IMR-90 (cell line): ENCODE measurements at regions not wholly inside any gene's neighbourhood (a gene's known extent, or its start where the extent isn't known, plus 50 kb on each side); places are given as distances from the start of the nearest gene placed in this dataset.

ENCODE experiments used
- ATAC-seq: fragments of 200-7000 bp; cut with Tn5 transposase; 2 replicates; pipeline ENCODE4 v1.9.1; 2020; ENCODE audit warnings: low read depth, mild to moderate bottlenecking, moderate library complexity
- BruUV-seq: library from RNA; stranded (reverse); fragments of 400-500 nt; replicated peaks from 2 replicates; lab custom pipeline; 2021; lab: Mats Ljungman, UMichigan
- CTCF ChIA-PET: fragments of 300-600 bp; formaldehyde crosslinking; extraction: SDS; loops from one replicate; lab custom pipeline; 2021; ENCODE audit warnings: antibody characterized with exemption; lab: Yijun Ruan, JAX
- POLR2A ChIA-PET: fragments of 300-600 bp; sonication (Branson Sonifier 250); formaldehyde crosslinking; loops from one replicate; lab custom pipeline; 2022; ENCODE audit warnings: antibody characterized with exemption; ENCODE audit not compliant: unreplicated experiment; lab: Charles Lee
- DNase-seq: peaks from one replicate; pipeline ENCODE4 v3.0.0; 2013
- H2AFZ ChIP-seq: replicated peaks from 2 replicates; pipeline ENCODE3; 2013; ENCODE audit warnings: low read length, mild to moderate bottlenecking; ENCODE audit not compliant: poor library complexity
- H2AK5ac ChIP-seq: 2 replicates; pipeline ENCODE4 v1.6.1; 2013; ENCODE audit warnings: low read depth, low read length, inconsistent platforms
- H2AK9ac ChIP-seq: replicated peaks from 2 replicates; pipeline ENCODE3; 2013; ENCODE audit warnings: mild to moderate bottlenecking, low read depth, low read length, moderate library complexity; ENCODE audit not compliant: poor library complexity
- H2BK120ac ChIP-seq: 2 replicates; pipeline ENCODE4 v1.6.1; 2013; ENCODE audit warnings: low read depth, low read length, inconsistent platforms
- H2BK15ac ChIP-seq: 3 replicates; pipeline ENCODE4 v1.6.1; 2013; ENCODE audit warnings: low read depth, low read length, inconsistent platforms
- H2BK20ac ChIP-seq: 2 replicates; pipeline ENCODE4 v1.6.1; 2013; ENCODE audit warnings: low read depth, mild to moderate bottlenecking, inconsistent platforms, low read length, moderate library complexity
- H2BK5ac ChIP-seq: 2 replicates; pipeline ENCODE4 v1.6.1; 2013; ENCODE audit warnings: mild to moderate bottlenecking, low read depth, low read length, inconsistent platforms; ENCODE audit not compliant: poor library complexity, severe bottlenecking
- H3K14ac ChIP-seq: replicated peaks from 2 replicates; pipeline ENCODE4 v1.6.1; 2013; ENCODE audit warnings: low read depth, low read length, inconsistent platforms
- H3K18ac ChIP-seq: 2 replicates; pipeline ENCODE4 v1.6.1; 2013; ENCODE audit warnings: low read depth, low read length, control low read depth
- H3K23ac ChIP-seq: 2 replicates; pipeline ENCODE4 v1.6.1; 2013; ENCODE audit warnings: low read depth, low read length, inconsistent platforms
- H3K27ac ChIP-seq: 2 replicates; pipeline ENCODE4 v1.5.1; 2013; ENCODE audit warnings: mild to moderate bottlenecking, control low read depth, low read length; ENCODE audit not compliant: insufficient read depth
- H3K27me3 ChIP-seq: 2 replicates; pipeline ENCODE4 v1.6.1; 2013; ENCODE audit warnings: low read length; ENCODE audit not compliant: control insufficient read depth, insufficient read depth
- H3K36me3 ChIP-seq: 2 replicates; pipeline ENCODE4 v1.6.1; 2013; ENCODE audit warnings: low read length, mixed read lengths; ENCODE audit not compliant: control insufficient read depth, insufficient read depth
- H3K4ac ChIP-seq: 2 replicates; pipeline ENCODE4 v1.6.1; 2013; ENCODE audit warnings: low read depth, low read length, inconsistent platforms
- H3K4me1 ChIP-seq: 2 replicates; pipeline ENCODE4 v1.6.1; 2013; ENCODE audit warnings: low read length, mixed read lengths; ENCODE audit not compliant: control insufficient read depth, insufficient read depth
- H3K4me2 ChIP-seq: 2 replicates; pipeline ENCODE4 v1.6.1; 2013; ENCODE audit warnings: low read depth, mild to moderate bottlenecking, control low read depth, low read length, moderate library complexity
- H3K4me3 ChIP-seq: 2 replicates; pipeline ENCODE4 v1.5.1; 2013; ENCODE audit warnings: low read depth, mild to moderate bottlenecking, control low read depth, low read length, moderate library complexity; ENCODE audit not compliant: insufficient read depth
- H3K56ac ChIP-seq: 2 replicates; pipeline ENCODE4 v1.6.1; 2013; ENCODE audit warnings: low read length, inconsistent platforms; ENCODE audit not compliant: insufficient read depth; ENCODE audit errors: extremely low read depth
- H3K79me1 ChIP-seq, 2 experiments: 2 replicates each; pipeline ENCODE4 v1.6.1; 2013; ENCODE audit warnings: low read length in 2 of 2, inconsistent platforms in 1 of 2, low read depth in 1 of 2
- H3K9ac ChIP-seq: 2 replicates; pipeline ENCODE4 v1.6.1; 2013; ENCODE audit warnings: low read depth, low read length, control low read depth
- H3K9me1 ChIP-seq: 2 replicates; pipeline ENCODE4 v1.6.1; 2013; ENCODE audit warnings: low read length, inconsistent platforms; ENCODE audit not compliant: insufficient read depth
- H3K9me3 ChIP-seq: 2 replicates; pipeline ENCODE4 v1.6.1; 2013; ENCODE audit warnings: low read length; ENCODE audit not compliant: control insufficient read depth, insufficient read depth
- H4K20me1 ChIP-seq: 2 replicates; pipeline ENCODE4 v1.6.1; 2013; ENCODE audit warnings: low read length, inconsistent platforms; ENCODE audit not compliant: insufficient read depth
- H4K5ac ChIP-seq: 2 replicates; pipeline ENCODE4 v1.6.1; 2013; ENCODE audit warnings: mild to moderate bottlenecking, low read depth, low read length, control low read depth
- H4K8ac ChIP-seq, 2 experiments: 2 replicates each; pipeline ENCODE4 v1.6.1; 2013; ENCODE audit warnings: low read depth in 2 of 2, low read length in 2 of 2, control low read depth in 1 of 2, inconsistent platforms in 1 of 2
- H4K91ac ChIP-seq: 2 replicates; pipeline ENCODE4 v1.6.1; 2013; ENCODE audit warnings: low read depth, low read length, inconsistent platforms; ENCODE audit not compliant: insufficient read depth
- BHLHE40 ChIP-seq: fragments of 150-350 bp; IDR thresholded peaks from 2 replicates; pipeline ENCODE4 v1.6.1; 2016; ENCODE audit warnings: mild to moderate bottlenecking, low read depth, low read length
- CTCF ChIP-seq: conservative IDR thresholded peaks from 2 replicates; pipeline ENCODE4 v1.5.1; 2012; ENCODE audit warnings: mild to moderate bottlenecking, low read depth, low read length, improper control_type of control experiment
- FOS ChIP-seq: fragments of 150-350 bp; IDR thresholded peaks from 2 replicates; pipeline ENCODE4 v1.6.1; 2016; ENCODE audit warnings: low read depth, low read length
- MAFK ChIP-seq: IDR thresholded peaks from 2 replicates; pipeline ENCODE4 v1.6.1; 2012; ENCODE audit warnings: low read depth, low read length, improper control_type of control experiment
- MAZ ChIP-seq: IDR thresholded peaks from 2 replicates; pipeline ENCODE4 v1.6.1; 2012; ENCODE audit warnings: low read depth, mild to moderate bottlenecking, low read length, improper control_type of control experiment, moderate library complexity, borderline replicate concordance
- MXI1 ChIP-seq: IDR thresholded peaks from 2 replicates; pipeline ENCODE4 v1.6.1; 2012; ENCODE audit warnings: low read depth, mild to moderate bottlenecking, low read length, moderate library complexity, borderline replicate concordance
- POLR2A ChIP-seq: IDR thresholded peaks from 2 replicates; pipeline ENCODE4 v1.6.1; 2012; ENCODE audit warnings: mild to moderate bottlenecking, low read depth, low read length
- RAD21 ChIP-seq: IDR thresholded peaks from 2 replicates; pipeline ENCODE4 v1.6.1; 2012; ENCODE audit warnings: low read length, improper control_type of control experiment
- RCOR1 ChIP-seq: IDR thresholded peaks from 2 replicates; pipeline ENCODE4 v1.6.1; 2012; ENCODE audit warnings: mild to moderate bottlenecking, low read length, improper control_type of control experiment; ENCODE audit not compliant: insufficient replicate concordance
- SMC3 ChIP-seq: fragments of 150-350 bp; IDR thresholded peaks from 2 replicates; pipeline ENCODE4 v1.6.1; 2016; ENCODE audit warnings: low read depth, mild to moderate bottlenecking, antibody characterized with exemption, low read length, moderate library complexity
- USF2 ChIP-seq: fragments of 150-350 bp; IDR thresholded peaks from 2 replicates; pipeline ENCODE4 v1.6.1; 2017; ENCODE audit warnings: mild to moderate bottlenecking, antibody characterized with exemption, low read length, low read depth
- WGBS, 2 experiments: methylation state at CpG; one replicate each; pipeline versions ENCODE4 v1.1.5 to v1.1.7; 2013; ENCODE audit warnings: missing lambda C conversion rate in 2 of 2; ENCODE audit not compliant: insufficient read length in 1 of 2; ENCODE audit errors: extremely low coverage in 2 of 2; 5-methylcytosine and 5-hydroxymethylcytosine counted together
- dilution Hi-C: fragments of 300-500 bp; cut with HindIII; formaldehyde crosslinking; loops from one replicate; pipeline ENCODE4 v1.14.3; 2018; ENCODE audit warnings: low sequenced_read_pairs; ENCODE audit not compliant: unreplicated experiment
- in situ Hi-C: fragments of 300-500 bp; cut with MboI; formaldehyde crosslinking; loops from 3 replicates; pipeline ENCODE4 v1.14.3; 2019; ENCODE audit warnings: low sequenced_read_pairs, inconsistent platforms, mixed read lengths
- intact Hi-C: fragments of 100-400 bp; cut with micrococcal nuclease; formaldehyde crosslinking; loops from 2 replicates; pipeline ENCODE4 v1.10.0; 2022

- Histone ChIP-seq H2AK9ac (no peak overlapping the region), H3K36me3 (no peaks in the 10 kb centered on the region), H2BK120ac (no peak overlapping the region), H3K9me1 (no peaks in the 10 kb centered on the region), H2BK5ac (no peak overlapping the region), H2AK5ac (no peak overlapping the region), H4K8ac (no peak overlapping the region), H2BK15ac (no peak overlapping the region), H3K4ac (no peak overlapping the region), H3K18ac (no peak overlapping the region), H3K4me3 (no peak overlapping the region), H2BK20ac (no peak overlapping the region), H2AFZ (no peak overlapping the region), H4K5ac (no peak overlapping the region), H4K20me1 (no peaks in the 10 kb centered on the region), H3K9me3 (peaks cover 3% of the 10 kb centered on the region; the same call in 1 of the 2 replicates), H3K23ac (no peak overlapping the region), H3K14ac (no peak overlapping the region), H3K79me1 (no peaks in the 10 kb centered on the region), H3K4me1 (no peaks in the 10 kb centered on the region), H3K27me3 (no peaks in the 10 kb centered on the region), H3K4me2 (no peak overlapping the region), H3K9ac (no peak overlapping the region), H3K27ac (no peak overlapping the region), H4K91ac (no peak overlapping the region), H3K56ac (no peak overlapping the region)
- BruUV-seq, result no TSS peak
- no peak for TF ChIP-seq MXI1
- TF ChIP-seq CTCF, result no peak
- no peak for TF ChIP-seq USF2
- TF ChIP-seq FOS, result no peak
- TF ChIP-seq MAZ, result no peak
- TF ChIP-seq RAD21, result no peak
- no peak for TF ChIP-seq POLR2A
- TF ChIP-seq RCOR1, result no peak
- no peak for TF ChIP-seq BHLHE40
- TF ChIP-seq SMC3, result no peak
- no peak for TF ChIP-seq MAFK
- POLR2A ChIA-PET, result no interaction called here
- dilution Hi-C loops (no loop called here), intact Hi-C loops (no loop called here), in situ Hi-C loops (no loop called here)
- no peak for DNase-seq
- no CpG with 5 or more reads among the region's 1 CpG for WGBS, 2 experiments
- no peak for ATAC-seq
- CTCF ChIA-PET, result no interaction called here
Measured at GRCh38 chr5:12392246-12392645, 488.0 kb upstream of the CTNND2 start.
